ENCODE measurements at regions not wholly inside any gene's neighbourhood (a gene's known extent, or its start where the extent isn't known, plus 50 kb on each side); places are given as distances from the start of the nearest gene placed in this dataset.

DNA sequence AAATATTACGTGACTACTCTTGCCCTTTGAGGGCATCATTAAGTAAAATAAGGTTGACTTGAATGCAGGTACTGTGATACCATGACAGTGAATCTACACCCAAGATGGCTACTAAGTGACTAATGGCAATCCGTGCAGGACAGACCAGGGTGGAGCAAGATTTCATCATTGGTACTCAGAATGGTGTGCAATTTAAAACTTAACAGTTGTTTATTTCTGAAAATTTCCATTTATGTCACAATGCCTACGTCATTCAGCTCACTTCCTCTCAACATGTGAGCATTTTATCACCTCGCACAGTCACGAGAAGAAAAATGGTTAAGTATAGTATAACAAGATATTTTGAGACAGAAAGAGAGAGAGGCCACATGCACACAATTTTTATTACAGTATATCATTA lies 50.3 kb upstream of the MET start:
- no peak for DNase-seq
- intact Hi-C loops (cut with micrococcal nuclease; ENCODE audit: unreplicated experiment), result no loop called here
- TF ChIP-seq, protein P1, sequence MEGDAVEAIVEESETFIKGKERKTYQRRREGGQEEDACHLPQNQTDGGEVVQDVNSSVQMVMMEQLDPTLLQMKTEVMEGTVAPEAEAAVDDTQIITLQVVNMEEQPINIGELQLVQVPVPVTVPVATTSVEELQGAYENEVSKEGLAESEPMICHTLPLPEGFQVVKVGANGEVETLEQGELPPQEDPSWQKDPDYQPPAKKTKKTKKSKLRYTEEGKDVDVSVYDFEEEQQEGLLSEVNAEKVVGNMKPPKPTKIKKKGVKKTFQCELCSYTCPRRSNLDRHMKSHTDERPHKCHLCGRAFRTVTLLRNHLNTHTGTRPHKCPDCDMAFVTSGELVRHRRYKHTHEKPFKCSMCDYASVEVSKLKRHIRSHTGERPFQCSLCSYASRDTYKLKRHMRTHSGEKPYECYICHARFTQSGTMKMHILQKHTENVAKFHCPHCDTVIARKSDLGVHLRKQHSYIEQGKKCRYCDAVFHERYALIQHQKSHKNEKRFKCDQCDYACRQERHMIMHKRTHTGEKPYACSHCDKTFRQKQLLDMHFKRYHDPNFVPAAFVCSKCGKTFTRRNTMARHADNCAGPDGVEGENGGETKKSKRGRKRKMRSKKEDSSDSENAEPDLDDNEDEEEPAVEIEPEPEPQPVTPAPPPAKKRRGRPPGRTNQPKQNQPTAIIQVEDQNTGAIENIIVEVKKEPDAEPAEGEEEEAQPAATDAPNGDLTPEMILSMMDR (IDR thresholded peaks at IDR 0.05; ENCODE audit: unreplicated experiment), result no peak
- H3K36me3 Mint-ChIP-seq (ENCODE audit: insufficient read depth, unreplicated experiment), result no peaks in the 10 kb centered on the region
- peaks cover 2% of the 10 kb centered on the region for H3K9me3 Mint-ChIP-seq (ENCODE audit: low read depth, unreplicated experiment)
- no peak overlapping the region for H3K4me3 Mint-ChIP-seq (ENCODE audit: low read depth, unreplicated experiment)
- no TSS peak for BruUV-seq (replicated peaks)
- CTCF ChIA-PET, result no interaction called here
- H3K27me3 Mint-ChIP-seq (ENCODE audit: unreplicated experiment), result no peaks in the 10 kb centered on the region
- H3K27ac Mint-ChIP-seq (ENCODE audit: unreplicated experiment), result no peak overlapping the region
- H3K4me1 Mint-ChIP-seq (ENCODE audit: low read depth, unreplicated experiment), result peaks cover 5% of the 10 kb centered on the region
